Left ventricle myocardium inferior (tissue), 1 donor: ENCODE measurements at regions not wholly inside any gene's neighbourhood (a gene's known extent, or its start where the extent isn't known, plus 50 kb on each side); places are given as distances from the start of the nearest gene placed in this dataset.

Source experiments
- DNase-seq: peaks from one replicate; pipeline ENCODE4 v3.0.0-alpha.2; 2020
- H3K27ac ChIP-seq: fragments of 200-600 bp; replicated peaks from 2 replicates; pipeline ENCODE4 v1.8.0; 2021
- H3K27me3 ChIP-seq: fragments of 200-600 bp; 2 replicates; pipeline ENCODE4 v1.8.0; 2021; ENCODE audit warnings: low read depth
- H3K36me3 ChIP-seq: fragments of 200-600 bp; 2 replicates; pipeline ENCODE4 v1.8.0; 2021
- H3K4me1 ChIP-seq: fragments of 200-600 bp; 2 replicates; pipeline ENCODE4 v1.8.0; 2021
- H3K4me3 ChIP-seq: fragments of 200-600 bp; 2 replicates; pipeline ENCODE4 v1.8.0; 2021; ENCODE audit warnings: mild to moderate bottlenecking, moderate library complexity
- H3K9me3 ChIP-seq: fragments of 200-600 bp; replicated peaks from 2 replicates; pipeline ENCODE4 v1.8.0; 2021
- CTCF ChIP-seq: fragments of 200-600 bp; IDR thresholded peaks from 2 replicates; pipeline ENCODE4 v1.8.0; 2021; ENCODE audit warnings: antibody characterized with exemption, mild to moderate bottlenecking, borderline replicate concordance
- intact Hi-C: fragments of 100-400 bp; cut with micrococcal nuclease; formaldehyde crosslinking; loops from one replicate; pipeline ENCODE4 v1.11.0; 2022
- donor health status: DM: no; HTN: yes; CAD: no; lungs with severe emphysema.

GRCh38 chr13:22061371-22061805 is 390.5 kb downstream of the FGF9 start:
- Histone ChIP-seq H3K27ac (no peak overlapping the region), H3K27me3 (no peaks in the 10 kb centered on the region), H3K4me1 (no peaks in the 10 kb centered on the region), H3K9me3 (no peaks in the 10 kb centered on the region), H3K4me3 (no peak overlapping the region), H3K36me3 (no peaks in the 10 kb centered on the region)
- DNase-seq, result no peak
- intact Hi-C loops, result no loop called here
- TF ChIP-seq CTCF, result no peak

- Histone ChIP-seq H3K27ac (no peak overlapping the region), H3K9me3 (no peaks in the 10 kb centered on the region), H3K4me3 (no peak overlapping the region), H3K36me3 (no peaks in the 10 kb centered on the region), H3K27me3 (no peaks in the 10 kb centered on the region), H3K4me1 (no peaks in the 10 kb centered on the region)
- no peak for TF ChIP-seq CTCF
- DNase-seq, result no peak
- intact Hi-C loops, result no loop called here
Measured at GRCh38 chr13:22061806-22062391, 391.0 kb downstream of the FGF9 start.

GRCh38 chr13:22062478-22063205 is 391.8 kb downstream of the FGF9 start:
- H3K36me3 ChIP-seq, result no peaks in the 10 kb centered on the region
- no peak overlapping the region for H3K4me3 ChIP-seq
- H3K4me1 ChIP-seq, result no peaks in the 10 kb centered on the region
- H3K9me3 ChIP-seq, result no peaks in the 10 kb centered on the region
- TF ChIP-seq CTCF, result no peak
- H3K27me3 ChIP-seq, result no peaks in the 10 kb centered on the region
- intact Hi-C loops, result no loop called here
- no peak overlapping the region for H3K27ac ChIP-seq
- no peak for DNase-seq

GRCh38 chr13:22063416-22064124 is 392.7 kb downstream of the FGF9 start:
- H3K36me3 ChIP-seq, result no peaks in the 10 kb centered on the region
- no peak for DNase-seq
- no peak overlapping the region for H3K4me3 ChIP-seq
- H3K9me3 ChIP-seq, result no peaks in the 10 kb centered on the region
- intact Hi-C loops, result no loop called here
- no peak for TF ChIP-seq CTCF
- H3K4me1 ChIP-seq, result no peaks in the 10 kb centered on the region
- H3K27me3 ChIP-seq, result no peaks in the 10 kb centered on the region
- no peak overlapping the region for H3K27ac ChIP-seq

GRCh38 chr13:22064854-22065620 is 394.2 kb downstream of the FGF9 start:
- Histone ChIP-seq H3K4me1 (no peaks in the 10 kb centered on the region), H3K27me3 (no peaks in the 10 kb centered on the region), H3K36me3 (no peaks in the 10 kb centered on the region), H3K27ac (no peak overlapping the region), H3K9me3 (no peaks in the 10 kb centered on the region), H3K4me3 (no peak overlapping the region)
- DNase-seq, result no peak
- intact Hi-C loops, result no loop called here
- no peak for TF ChIP-seq CTCF
